ENCODE measurements at regions not wholly inside any gene's neighbourhood (a gene's known extent, or its start where the extent isn't known, plus 50 kb on each side); places are given as distances from the start of the nearest gene placed in this dataset.
A peak's percentile ranks its signal among the peaks of the same experiment; 100 is the strongest.

GRCh38 chr4:27251771-27252170 is 391.1 kb downstream of the STIM2 start:
- Histone ChIP-seq H3K36me3 (no peaks in the 10 kb centered on the region), H3K9me3 (no peaks in the 10 kb centered on the region), H3K27ac (peak overlapping the region; percentile 80 to 90), H3K4me3 (no peak overlapping the region), H3K27me3 (no peaks in the 10 kb centered on the region), H3K4me1 (peaks cover 6 to 25% of the 10 kb centered on the region in 2 donors)
- DNase-seq (ENCODE audit: low spot score in 2 of 2), result peak in 1 of 2 donors; percentile 65
- intact Hi-C loops (cut with DNase I), result no loop called here
- TF ChIP-seq, protein P1, sequence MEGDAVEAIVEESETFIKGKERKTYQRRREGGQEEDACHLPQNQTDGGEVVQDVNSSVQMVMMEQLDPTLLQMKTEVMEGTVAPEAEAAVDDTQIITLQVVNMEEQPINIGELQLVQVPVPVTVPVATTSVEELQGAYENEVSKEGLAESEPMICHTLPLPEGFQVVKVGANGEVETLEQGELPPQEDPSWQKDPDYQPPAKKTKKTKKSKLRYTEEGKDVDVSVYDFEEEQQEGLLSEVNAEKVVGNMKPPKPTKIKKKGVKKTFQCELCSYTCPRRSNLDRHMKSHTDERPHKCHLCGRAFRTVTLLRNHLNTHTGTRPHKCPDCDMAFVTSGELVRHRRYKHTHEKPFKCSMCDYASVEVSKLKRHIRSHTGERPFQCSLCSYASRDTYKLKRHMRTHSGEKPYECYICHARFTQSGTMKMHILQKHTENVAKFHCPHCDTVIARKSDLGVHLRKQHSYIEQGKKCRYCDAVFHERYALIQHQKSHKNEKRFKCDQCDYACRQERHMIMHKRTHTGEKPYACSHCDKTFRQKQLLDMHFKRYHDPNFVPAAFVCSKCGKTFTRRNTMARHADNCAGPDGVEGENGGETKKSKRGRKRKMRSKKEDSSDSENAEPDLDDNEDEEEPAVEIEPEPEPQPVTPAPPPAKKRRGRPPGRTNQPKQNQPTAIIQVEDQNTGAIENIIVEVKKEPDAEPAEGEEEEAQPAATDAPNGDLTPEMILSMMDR (IDR thresholded peaks at IDR 0.05), result no peak

DNA sequence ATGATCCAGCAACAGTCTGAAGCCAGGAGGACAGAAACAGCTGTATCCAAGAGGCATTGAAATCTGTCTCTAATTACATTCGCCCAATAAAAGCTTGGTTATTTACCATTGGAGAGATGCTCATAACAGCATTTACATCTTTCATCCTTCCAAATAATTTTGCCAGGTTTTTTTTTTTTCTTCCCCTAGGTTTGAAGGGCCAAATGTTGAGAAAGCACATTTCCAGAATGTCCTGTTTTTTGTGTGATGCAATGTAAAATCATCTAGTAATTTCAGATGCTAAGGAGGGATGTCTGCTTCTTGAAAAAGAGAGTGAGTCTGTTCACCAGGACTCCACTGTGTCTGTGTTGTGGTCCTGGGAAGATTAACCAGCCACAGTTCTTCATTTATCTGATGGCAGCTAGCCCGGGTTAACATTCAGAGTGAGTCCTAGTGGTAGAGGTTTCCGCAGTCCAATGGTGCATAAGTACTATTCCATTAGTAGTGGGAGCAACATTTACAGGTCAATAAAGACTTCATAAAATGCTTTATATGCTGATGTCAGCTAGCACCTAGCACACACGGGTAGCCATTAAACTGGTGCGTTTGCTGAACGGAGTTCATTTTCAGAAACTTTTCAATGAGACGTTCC is 406.8 kb downstream of the STIM2 start:
- H3K27me3 ChIP-seq, result no peaks in the 10 kb centered on the region
- no peaks in the 10 kb centered on the region for H3K4me1 ChIP-seq
- intact Hi-C loops (cut with DNase I), result no loop called here

GRCh38 chr4:27267970-27268355 is 407.3 kb downstream of the STIM2 start:
- TF ChIP-seq, protein P1 (IDR thresholded peaks at IDR 0.05), result no peak
- no peaks in the 10 kb centered on the region for H3K9me3 ChIP-seq
- no peak for DNase-seq (ENCODE audit: low spot score in 2 of 2)
- H3K4me1 ChIP-seq, result no peaks in the 10 kb centered on the region
- no peak overlapping the region for H3K4me3 ChIP-seq
- H3K27ac ChIP-seq, result no peak overlapping the region
- no peaks in the 10 kb centered on the region for H3K36me3 ChIP-seq
- no peaks in the 10 kb centered on the region for H3K27me3 ChIP-seq
- intact Hi-C loops (cut with DNase I), result no loop called here

More for the DNA sequence above, 406.8 kb downstream of the STIM2 start:
- Histone ChIP-seq H3K27ac (no peak overlapping the region), H3K4me3 (no peak overlapping the region), H3K9me3 (no peaks in the 10 kb centered on the region), H3K36me3 (no peaks in the 10 kb centered on the region)
- TF ChIP-seq, protein P1 (IDR thresholded peaks at IDR 0.05), result no peak
- DNase-seq (ENCODE audit: low spot score in 2 of 2), result no peak

- Histone ChIP-seq H3K27ac (no peak overlapping the region), H3K4me1 (no peaks in the 10 kb centered on the region), H3K36me3 (no peaks in the 10 kb centered on the region), H3K27me3 (no peaks in the 10 kb centered on the region), H3K4me3 (no peak overlapping the region), H3K9me3 (no peaks in the 10 kb centered on the region)
- no peak for DNase-seq (ENCODE audit: low spot score in 2 of 2)
- TF ChIP-seq, protein P1 (IDR thresholded peaks at IDR 0.05), result no peak
- intact Hi-C loops (cut with DNase I), result no loop called here
Measured at GRCh38 chr4:27270435-27270834, 409.8 kb downstream of the STIM2 start.

DNA sequence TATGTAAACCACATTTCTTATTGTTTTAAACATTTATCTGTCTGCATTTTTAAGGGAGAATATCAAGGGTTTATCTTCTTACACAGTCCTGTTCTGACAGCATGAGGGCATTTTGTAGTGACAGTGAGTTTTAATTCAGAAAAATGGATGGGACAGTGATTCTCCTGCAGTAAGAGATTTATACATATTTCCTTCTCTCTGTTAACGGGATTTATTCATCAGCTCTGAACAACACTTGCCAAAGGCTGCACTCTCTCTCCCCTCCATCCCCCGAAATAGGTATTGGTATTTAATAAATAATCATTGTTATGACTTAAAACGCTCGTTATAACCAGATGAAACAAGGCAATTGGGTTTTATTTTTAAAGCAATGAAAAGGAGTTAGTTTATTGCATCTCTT is 410.9 kb downstream of the STIM2 start:
- TF ChIP-seq, protein P1 (IDR thresholded peaks at IDR 0.05), result no peak
- H3K9me3 ChIP-seq, result no peaks in the 10 kb centered on the region
- H3K4me3 ChIP-seq, result no peak overlapping the region
- H3K27ac ChIP-seq, result no peak overlapping the region
- no peaks in the 10 kb centered on the region for H3K27me3 ChIP-seq
- no peaks in the 10 kb centered on the region for H3K36me3 ChIP-seq
- no peaks in the 10 kb centered on the region for H3K4me1 ChIP-seq
- no peak for DNase-seq (ENCODE audit: low spot score in 2 of 2)
- intact Hi-C loops (cut with DNase I), result no loop called here

GRCh38 chr4:27272217-27272616 is 411.6 kb downstream of the STIM2 start:
- Histone ChIP-seq H3K9me3 (no peaks in the 10 kb centered on the region), H3K4me3 (no peak overlapping the region), H3K27me3 (no peaks in the 10 kb centered on the region), H3K4me1 (no peaks in the 10 kb centered on the region), H3K36me3 (no peaks in the 10 kb centered on the region), H3K27ac (no peak overlapping the region)
- TF ChIP-seq, protein P1 (IDR thresholded peaks at IDR 0.05), result no peak
- intact Hi-C loops (cut with DNase I), result no loop called here
- DNase-seq (ENCODE audit: low spot score in 2 of 2), result no peak

Measured in ascending aorta (tissue), 2 donors.